ENCODE measurements at regions not wholly inside any gene's neighbourhood (a gene's known extent, or its start where the extent isn't known, plus 50 kb on each side); places are given as distances from the start of the nearest gene placed in this dataset.
A peak's percentile ranks its signal among the peaks of the same experiment; 100 is the strongest.

- intact Hi-C loops (cut with micrococcal nuclease; ENCODE audit: unreplicated experiment) (no loop called here), in situ Hi-C loops (cut with HindIII; ENCODE audit: extremely low pct_ligation_motif_present, low pct_unique_long_range_greater_than_20kb) (no loop called here)
- no peaks in the 10 kb centered on the region for H3K4me1 ChIP-seq (ENCODE audit: insufficient read depth, low read length)
- 55% methylated on average over 12 of the region's 17 CpGs for WGBS (ENCODE audit: low lambda C conversion rate)
- H3K27ac ChIP-seq (ENCODE audit: extremely low read length, insufficient read depth, low read length), result no peak overlapping the region
- H2AFZ ChIP-seq (ENCODE audit: low read length), result no peak overlapping the region
- DNase-seq (ENCODE audit: low spot score) (no peak), FAIRE-seq (no peak), ATAC-seq (no peak)
- ChIA-PET CTCF (ENCODE audit: low intra/inter-chr PET ratio, low total read pairs) (no interaction called here), POLR2A (no interaction called here)
- no peaks in the 10 kb centered on the region for H3K79me2 ChIP-seq (ENCODE audit: insufficient read depth, low read length)
- no peaks in the 10 kb centered on the region for H4K20me1 ChIP-seq (ENCODE audit: insufficient read depth, low read length)
- H3K4me2 ChIP-seq (ENCODE audit: low read depth, low read length), result no peak overlapping the region
- TF ChIP-seq ZMYM2 (CRISPR knock-in tag; IDR thresholded peaks at IDR 0.05) (no peak), ZNF879 (CRISPR knock-in tag; IDR thresholded peaks at IDR 0.05) (no peak), LCORL (IDR thresholded peaks at IDR 0.05) (no peak), LCORL (CRISPR knock-in tag; IDR thresholded peaks at IDR 0.05) (no peak), HNF4G (IDR thresholded peaks at IDR 0.05; ENCODE audit: borderline replicate concordance, low read depth, low read length) (no peak), HNF4G (CRISPR knock-in tag; IDR thresholded peaks at IDR 0.05; ENCODE audit: borderline replicate concordance, low read depth) (no peak), ZFP36L2 (CRISPR knock-in tag; IDR thresholded peaks at IDR 0.05) (no peak)
- no peaks in the 10 kb centered on the region for H3K27me3 ChIP-seq (ENCODE audit: control insufficient read depth in 1 of 2, insufficient read depth in 2 of 2, low read length in 2 of 2)
- no peaks in the 10 kb centered on the region for H3K36me3 ChIP-seq (replicated peaks in 1 of 2; ENCODE audit: control insufficient read depth in 1 of 2, insufficient read depth in 2 of 2, low read length in 2 of 2)
- peaks cover 86% of the 10 kb centered on the region for H3K9me3 ChIP-seq (ENCODE audit: low read length)
- no peak overlapping the region for H3K4me3 ChIP-seq (replicated peaks in 1 of 3; ENCODE audit: insufficient read depth in 1 of 3, low read depth in 2 of 3, low read length in 3 of 3)
- H3K9ac ChIP-seq (ENCODE audit: insufficient read depth, low read depth, low read length), result no peak overlapping the region
- no TSS peak for BruUV-seq (replicated peaks)
Measured at GRCh38 chr2:125312342-125312741, 1287.3 kb downstream of the CNTNAP5 start.

- Histone ChIP-seq H3K27me3 (ENCODE audit: control insufficient read depth in 1 of 2, insufficient read depth in 2 of 2, low read length in 2 of 2) (no peaks in the 10 kb centered on the region), H3K27ac (ENCODE audit: extremely low read length, insufficient read depth, low read length) (no peak overlapping the region), H3K4me3 (replicated peaks in 1 of 3; ENCODE audit: insufficient read depth in 1 of 3, low read depth in 2 of 3, low read length in 3 of 3) (no peak overlapping the region), H3K79me2 (ENCODE audit: insufficient read depth, low read length) (no peaks in the 10 kb centered on the region), H4K20me1 (ENCODE audit: insufficient read depth, low read length) (no peaks in the 10 kb centered on the region), H3K36me3 (replicated peaks in 1 of 2; ENCODE audit: control insufficient read depth in 1 of 2, insufficient read depth in 2 of 2, low read length in 2 of 2) (no peaks in the 10 kb centered on the region), H3K4me2 (ENCODE audit: low read depth, low read length) (no peak overlapping the region), H3K4me1 (ENCODE audit: insufficient read depth, low read length) (no peaks in the 10 kb centered on the region), H3K9me3 (ENCODE audit: low read length) (peaks cover 86% of the 10 kb centered on the region), H2AFZ (ENCODE audit: low read length) (no peak overlapping the region), H3K9ac (ENCODE audit: insufficient read depth, low read depth, low read length) (no peak overlapping the region)
- CTCF ChIA-PET (ENCODE audit: low intra/inter-chr PET ratio, low total read pairs), result no interaction called here
- 17% methylated on average over 1 of the region's 1 CpG for WGBS (ENCODE audit: low lambda C conversion rate)
- BruUV-seq (replicated peaks), result no TSS peak
- DNase-seq (ENCODE audit: low spot score), result no peak
- FAIRE-seq, result no peak
- ATAC-seq, result peak; percentile 27; the same call in 1 of the 3 replicates
- in situ Hi-C loops (cut with HindIII; ENCODE audit: extremely low pct_ligation_motif_present, low pct_unique_long_range_greater_than_20kb) (no loop called here), intact Hi-C loops (cut with micrococcal nuclease; ENCODE audit: unreplicated experiment) (no loop called here)
- POLR2A ChIA-PET, result no interaction called here
- TF ChIP-seq GATA4 (IDR thresholded peaks at IDR 0.05; ENCODE audit: borderline replicate concordance, low read depth) (no peak), PAF1 (CRISPR knock-in tag; IDR thresholded peaks at IDR 0.05) (no peak), CEBPG (CRISPR knock-in tag; IDR thresholded peaks at IDR 0.05) (no peak), ZBTB34 (CRISPR knock-in tag; IDR thresholded peaks at IDR 0.05) (no peak), ZNF503 (CRISPR knock-in tag; IDR thresholded peaks at IDR 0.05) (no peak), PPARG (CRISPR knock-in tag; conservative IDR thresholded peaks at IDR 0.05) (no peak), JARID2 (CRISPR knock-in tag; IDR thresholded peaks at IDR 0.05; ENCODE audit: insufficient replicate concordance) (no peak), ZNF296 (CRISPR knock-in tag; conservative IDR thresholded peaks at IDR 0.05) (no peak), KLF6 (CRISPR knock-in tag; IDR thresholded peaks at IDR 0.05) (no peak), SRY (CRISPR knock-in tag; IDR thresholded peaks at IDR 0.05) (no peak), NONO (IDR thresholded peaks at IDR 0.05) (no peak), NONO (CRISPR knock-in tag; conservative IDR thresholded peaks at IDR 0.05) (no peak), TCF7L2 (IDR thresholded peaks at IDR 0.05; ENCODE audit: low read depth, low read length) (no peak), NR2F6 (IDR thresholded peaks at IDR 0.05) (no peak), NR2F6 (CRISPR knock-in tag; IDR thresholded peaks at IDR 0.05) (no peak)
Measured at GRCh38 chr2:125313806-125314205, 1288.7 kb downstream of the CNTNAP5 start.

Measured in HepG2 (cell line).